MM.1S (cell line): ENCODE measurements at regions not wholly inside any gene's neighbourhood (a gene's known extent, or its start where the extent isn't known, plus 50 kb on each side); places are given as distances from the start of the nearest gene placed in this dataset.

Experiments
- CTCF ChIP-seq: fragments of 300-600 bp; sonication (generic); IDR thresholded peaks from 2 replicates; pipeline ENCODE4 v1.5.1; 2016; ENCODE audit warnings: antibody characterized with exemption, low read length, mixed read lengths
- EZH2 ChIP-seq: fragments of 300-600 bp; sonication (generic); optimal IDR thresholded peaks from 2 replicates; pipeline ENCODE3; 2017; ENCODE audit warnings: low read depth, mild to moderate bottlenecking, antibody characterized with exemption, low read length, mixed read lengths
- EZH2phosphoT487 ChIP-seq: fragments of 300-600 bp; sonication (generic); IDR thresholded peaks from 2 replicates; pipeline ENCODE4 v1.6.1; 2018; ENCODE audit warnings: antibody characterized with exemption, low read length

DNA sequence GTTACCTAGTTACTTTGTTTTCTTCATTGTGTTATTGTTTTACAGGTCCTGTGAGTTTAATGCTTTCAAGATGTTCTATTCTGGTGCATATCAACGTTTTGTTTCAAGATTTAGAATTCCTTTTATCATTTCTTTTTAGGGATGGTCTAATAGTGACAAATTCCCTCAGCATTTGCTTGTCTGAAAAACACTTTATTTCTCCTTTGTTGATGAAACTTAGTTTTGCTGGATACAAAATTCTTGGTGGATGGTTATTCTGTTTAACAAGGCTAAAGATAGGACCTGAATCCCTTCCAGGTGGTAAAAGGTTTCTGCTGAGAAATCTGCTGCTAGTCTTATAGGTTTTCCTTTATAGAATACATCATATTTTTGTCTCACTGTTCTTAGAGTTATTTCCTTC is 102.3 kb downstream of the RND3 start:
- no peak for TF ChIP-seq CTCF
- no peak for TF ChIP-seq EZH2
- no peak for TF ChIP-seq EZH2phosphoT487
